Suprapubic skin (tissue), 4 donors: ENCODE measurements at regions not wholly inside any gene's neighbourhood (a gene's known extent, or its start where the extent isn't known, plus 50 kb on each side); places are given as distances from the start of the nearest gene placed in this dataset.

Source experiments
- DNase-seq, 2 donors: peaks; one replicate each; pipeline ENCODE4 v3.0.0-alpha.2; 2019; ENCODE audit warnings: low spot score in 2 of 2
- H3K27ac ChIP-seq: fragments of 200-600 bp; sonication (generic); one replicate; pipeline ENCODE4 v1.5.1; 2019
- H3K27me3 ChIP-seq: fragments of 200-600 bp; sonication (generic); one replicate; pipeline ENCODE4 v1.5.1; 2019
- H3K36me3 ChIP-seq: fragments of 200-600 bp; sonication (generic); one replicate; pipeline ENCODE4 v1.5.1; 2019
- H3K4me1 ChIP-seq: fragments of 200-600 bp; sonication (generic); one replicate; pipeline ENCODE4 v1.5.1; 2019
- H3K4me3 ChIP-seq: fragments of 200-600 bp; sonication (generic); one replicate; pipeline ENCODE4 v1.5.1; 2019; ENCODE audit warnings: mild to moderate bottlenecking
- H3K9me3 ChIP-seq: fragments of 200-600 bp; sonication (generic); one replicate; pipeline ENCODE4 v1.5.1; 2019
- CTCF ChIP-seq, 2 donors: fragments of 200-600 bp in 1 of 2; fragments of 450-650 bp in 1 of 2; sonication (generic) in 1 of 2; IDR thresholded peaks; one replicate each; pipeline ENCODE4 v1.5.1; 2016 to 2019; ENCODE audit warnings: antibody characterized with exemption in 2 of 2, mild to moderate bottlenecking in 1 of 2, moderate library complexity in 1 of 2
- EP300 ChIP-seq: sonication (generic); formaldehyde crosslinking; IDR thresholded peaks from one replicate; pipeline ENCODE4 v1.6.1; 2017; ENCODE audit warnings: antibody characterized with exemption
- POLR2A ChIP-seq, 2 donors: fragments of 450-650 bp; IDR thresholded peaks; one replicate each; pipeline ENCODE4 v1.6.1; 2017; ENCODE audit warnings: antibody characterized with exemption in 2 of 2, mild to moderate bottlenecking in 2 of 2, moderate library complexity in 2 of 2
- POLR2AphosphoS5 ChIP-seq, 3 donors: sonication (generic); formaldehyde crosslinking; IDR thresholded peaks; one replicate each; pipeline ENCODE4 v1.6.1; 2017; ENCODE audit warnings: antibody characterized with exemption in 3 of 3
- WGBS: methylation state at CpG from one replicate; pipeline ENCODE4 v1.1.5; 2018; 5-methylcytosine and 5-hydroxymethylcytosine counted together

GRCh38 chr2:23220513-23221094 lies 164.4 kb upstream of the KLHL29 start:
- Histone ChIP-seq H3K4me3 (no peak overlapping the region), H3K27ac (no peak overlapping the region), H3K27me3 (no peaks in the 10 kb centered on the region), H3K4me1 (no peaks in the 10 kb centered on the region), H3K36me3 (no peaks in the 10 kb centered on the region), H3K9me3 (no peaks in the 10 kb centered on the region)
- 44% methylated on average over 2 of the region's 2 CpGs for WGBS
- TF ChIP-seq POLR2A (IDR thresholded peaks at IDR 0.05) (no peak), CTCF (IDR thresholded peaks at IDR 0.05) (no peak), EP300 (no peak), POLR2AphosphoS5 (IDR thresholded peaks at IDR 0.05) (no peak)
- no peak for DNase-seq

GRCh38 chr2:23221236-23221635 lies 163.7 kb upstream of the KLHL29 start:
- H3K27ac ChIP-seq, result no peak overlapping the region
- no peaks in the 10 kb centered on the region for H3K9me3 ChIP-seq
- no peak for DNase-seq
- H3K36me3 ChIP-seq, result no peaks in the 10 kb centered on the region
- H3K27me3 ChIP-seq, result no peaks in the 10 kb centered on the region
- no peak for TF ChIP-seq EP300
- no peak overlapping the region for H3K4me3 ChIP-seq
- 90% methylated on average over 5 of the region's 5 CpGs for WGBS
- no peaks in the 10 kb centered on the region for H3K4me1 ChIP-seq

- TF ChIP-seq CTCF (IDR thresholded peaks at IDR 0.05) (no peak), EP300 (no peak), POLR2AphosphoS5 (IDR thresholded peaks at IDR 0.05) (no peak), POLR2A (IDR thresholded peaks at IDR 0.05) (no peak)
- H3K9me3 ChIP-seq, result no peaks in the 10 kb centered on the region
- H3K4me1 ChIP-seq, result no peaks in the 10 kb centered on the region
- H3K27ac ChIP-seq, result no peak overlapping the region
- no peaks in the 10 kb centered on the region for H3K36me3 ChIP-seq
- H3K27me3 ChIP-seq, result no peaks in the 10 kb centered on the region
- WGBS, result 93% methylated on average over 4 of the region's 4 CpGs
- no peak for DNase-seq
- H3K4me3 ChIP-seq, result no peak overlapping the region
Observed at GRCh38 chr2:23221901-23222300, 163.1 kb upstream of the KLHL29 start.

GRCh38 chr2:23230885-23231284 lies 154.1 kb upstream of the KLHL29 start:
- Histone ChIP-seq H3K9me3 (no peaks in the 10 kb centered on the region), H3K4me3 (no peak overlapping the region), H3K36me3 (no peaks in the 10 kb centered on the region), H3K4me1 (no peaks in the 10 kb centered on the region), H3K27me3 (no peaks in the 10 kb centered on the region), H3K27ac (no peak overlapping the region)
- DNase-seq, result no peak
- 89% methylated on average over 6 of the region's 8 CpGs for WGBS
- TF ChIP-seq EP300, result no peak
- no peak for TF ChIP-seq POLR2A (IDR thresholded peaks at IDR 0.05)
- no peak for TF ChIP-seq POLR2AphosphoS5 (IDR thresholded peaks at IDR 0.05)
- no peak for TF ChIP-seq CTCF (IDR thresholded peaks at IDR 0.05)

GRCh38 chr2:23231865-23232264 lies 153.1 kb upstream of the KLHL29 start:
- Histone ChIP-seq H3K4me3 (no peak overlapping the region), H3K27ac (no peak overlapping the region), H3K36me3 (no peaks in the 10 kb centered on the region), H3K9me3 (no peaks in the 10 kb centered on the region), H3K27me3 (no peaks in the 10 kb centered on the region), H3K4me1 (no peaks in the 10 kb centered on the region)
- no peak for DNase-seq
- WGBS, result 91% methylated on average over 7 of the region's 7 CpGs
- no peak for TF ChIP-seq CTCF (IDR thresholded peaks at IDR 0.05)
- TF ChIP-seq EP300, result no peak
- no peak for TF ChIP-seq POLR2A (IDR thresholded peaks at IDR 0.05)
- TF ChIP-seq POLR2AphosphoS5 (IDR thresholded peaks at IDR 0.05), result no peak

GRCh38 chr2:23235292-23235691 lies 149.7 kb upstream of the KLHL29 start:
- Histone ChIP-seq H3K36me3 (no peaks in the 10 kb centered on the region), H3K27ac (no peak overlapping the region), H3K4me1 (no peaks in the 10 kb centered on the region), H3K27me3 (no peaks in the 10 kb centered on the region), H3K9me3 (no peaks in the 10 kb centered on the region), H3K4me3 (no peak overlapping the region)
- DNase-seq, result no peak
- no peak for TF ChIP-seq POLR2A (IDR thresholded peaks at IDR 0.05)
- TF ChIP-seq POLR2AphosphoS5 (IDR thresholded peaks at IDR 0.05), result no peak
- TF ChIP-seq EP300, result no peak
- TF ChIP-seq CTCF (IDR thresholded peaks at IDR 0.05), result no peak
- WGBS, result 55% methylated on average over 2 of the region's 2 CpGs
